Gastrocnemius medialis (tissue), 4 donors: ENCODE measurements at regions not wholly inside any gene's neighbourhood (a gene's known extent, or its start where the extent isn't known, plus 50 kb on each side); places are given as distances from the start of the nearest gene placed in this dataset.
"Not testable (repeated sequence)": the region's sequence is repeated elsewhere in the genome, so short reads cannot be mapped to it uniquely, and the experiment has no call there.

Experiments
- ATAC-seq, 2 donors: fragments of 150-250 bp; one replicate each; pipeline ENCODE4 v1.9.1; 2016
- DNase-seq, 2 donors: peaks; one replicate each; pipeline ENCODE4 v3.0.0-alpha.2; 2019
- H3K27ac ChIP-seq, 4 donors: fragments of 200-600 bp; sonication (generic); 1 replicate in 1 of 4; 2 replicates in 3 of 4; pipeline ENCODE4 v1.5.1; 2016 to 2018; ENCODE audit warnings: mild to moderate bottlenecking in 2 of 4, moderate library complexity in 1 of 4
- H3K27me3 ChIP-seq, 3 donors: fragments of 200-600 bp; sonication (generic) in 2 of 3; 1 replicate in 1 of 3; 2 replicates in 2 of 3; pipeline versions ENCODE4 v1.5.1 to v1.6.0; 2016 to 2019; ENCODE audit warnings: mild to moderate bottlenecking in 1 of 3, moderate library complexity in 1 of 3
- H3K36me3 ChIP-seq, 2 donors: fragments of 200-600 bp; sonication (generic) in 1 of 2; one replicate each; pipeline ENCODE4 v1.5.1; 2017 to 2018
- H3K4me1 ChIP-seq, 2 donors: fragments of 200-600 bp; sonication (generic) in 1 of 2; one replicate each; pipeline ENCODE4 v1.5.1; 2016 to 2017; ENCODE audit warnings: mild to moderate bottlenecking in 2 of 2
- H3K4me3 ChIP-seq, 4 donors: fragments of 200-600 bp; sonication (generic) in 3 of 4; 1 replicate in 1 of 4; 2 replicates in 3 of 4; pipeline ENCODE4 v1.5.1; 2016 to 2019; ENCODE audit warnings: mild to moderate bottlenecking in 2 of 4
- H3K9me3 ChIP-seq, 3 donors: fragments of 200-600 bp; sonication (generic) in 2 of 3; 1 replicate in 1 of 3; 2 replicates in 2 of 3; pipeline ENCODE4 v1.5.1; 2016 to 2019
- CTCF ChIP-seq, 5 experiments: fragments of 450-650 bp in 3 of 5; fragments of 200-600 bp in 2 of 5; sonication (generic) in 2 of 5; IDR thresholded peaks in 4 of 5; conservative IDR thresholded peaks in 1 of 5; 1 replicate in 4 of 5; 2 replicates in 1 of 5; pipeline ENCODE4 v1.5.1; 2016 to 2019; ENCODE audit warnings: antibody characterized with exemption in 5 of 5, mild to moderate bottlenecking in 3 of 5, moderate library complexity in 3 of 5
- POLR2A ChIP-seq, 2 donors: fragments of 450-650 bp; IDR thresholded peaks; one replicate each; pipeline ENCODE4 v1.6.1; 2017; ENCODE audit warnings: antibody characterized with exemption in 2 of 2, mild to moderate bottlenecking in 2 of 2, moderate library complexity in 2 of 2
- in situ Hi-C, 4 donors: fragments of 200-750 bp; cut with MboI; loops; one replicate each; pipeline versions ENCODE4 v1.15.0 to v1.8.0; 2017; ENCODE audit warnings: low sequenced_read_pairs in 4 of 4
- intact Hi-C: fragments of 100-400 bp; cut with DNase I; formaldehyde crosslinking; loops from one replicate; pipeline ENCODE4 v1.15.1; 2023; ENCODE audit warnings: low total_unique reads

DNA sequence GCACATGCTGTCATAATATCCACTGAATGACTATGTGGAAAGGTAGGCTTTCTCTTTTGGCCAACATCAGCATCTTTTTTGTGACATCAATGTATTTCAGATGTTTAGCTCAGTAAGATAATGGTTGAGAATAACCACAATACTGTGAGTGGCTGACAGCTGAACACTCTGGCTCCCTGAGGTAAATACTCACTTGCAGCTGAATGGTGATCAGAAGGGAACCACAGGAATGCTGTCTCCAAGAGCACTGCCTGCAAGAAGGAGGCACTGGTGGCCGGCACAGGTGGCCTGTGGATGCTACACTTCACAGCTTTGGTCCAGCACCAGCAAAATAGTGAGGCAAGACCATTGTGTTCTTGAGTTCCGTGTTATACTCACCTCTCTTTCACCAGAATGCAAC, 118.7 kb upstream of the PPM1J start:
- TF ChIP-seq POLR2A (IDR thresholded peaks at IDR 0.05) (no peak), CTCF (IDR thresholded peaks at IDR 0.05 in 4 of 5, conservative IDR thresholded peaks at IDR 0.05 in 1 of 5) (no peak)
- H3K9me3 ChIP-seq = no peaks in the 10 kb centered on the region
- H3K4me3 ChIP-seq = no peak overlapping the region
- intact Hi-C loops (no loop called here), in situ Hi-C loops (no loop called here)
- H3K4me1 ChIP-seq = no peaks in the 10 kb centered on the region
- H3K36me3 ChIP-seq = no peaks in the 10 kb centered on the region
- DNase-seq (no peak), ATAC-seq (no peak)
- H3K27ac ChIP-seq = no peak overlapping the region
- H3K27me3 ChIP-seq = no peaks in the 10 kb centered on the region

- H3K27ac ChIP-seq, DNase-seq, H3K9me3 ChIP-seq, H3K4me1 ChIP-seq, H3K36me3 ChIP-seq, H3K4me3 ChIP-seq, in situ Hi-C loops, intact Hi-C loops, H3K27me3 ChIP-seq, ATAC-seq: not testable (repeated sequence)
These were observed 117.1 kb upstream of the PPM1J start for GRCh38 chr1:112832259-112832658.

DNA sequence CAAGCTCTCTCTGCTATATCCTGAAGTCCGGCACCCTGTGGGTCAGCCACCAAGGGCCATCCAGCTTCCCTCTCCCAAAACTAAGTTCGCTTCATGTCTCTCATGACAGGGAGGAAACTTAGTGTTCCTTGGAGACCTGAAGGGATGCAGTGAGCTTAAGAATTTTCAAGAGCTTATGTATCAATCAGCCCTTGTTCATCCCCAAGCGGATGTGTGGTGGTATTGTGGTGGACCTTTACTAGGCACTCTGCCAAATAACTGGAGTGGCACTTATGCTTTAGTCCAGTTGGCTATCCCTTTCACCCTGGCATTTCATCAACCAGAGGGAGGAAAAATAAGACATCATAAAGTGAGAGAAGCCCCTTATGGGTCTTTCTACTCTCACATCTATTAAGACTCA, 114.6 kb upstream of the PPM1J start:
- H3K36me3 ChIP-seq, in situ Hi-C loops, DNase-seq, H3K4me3 ChIP-seq, intact Hi-C loops, H3K4me1 ChIP-seq, H3K9me3 ChIP-seq, ATAC-seq, H3K27ac ChIP-seq, H3K27me3 ChIP-seq: not testable (repeated sequence)

DNA sequence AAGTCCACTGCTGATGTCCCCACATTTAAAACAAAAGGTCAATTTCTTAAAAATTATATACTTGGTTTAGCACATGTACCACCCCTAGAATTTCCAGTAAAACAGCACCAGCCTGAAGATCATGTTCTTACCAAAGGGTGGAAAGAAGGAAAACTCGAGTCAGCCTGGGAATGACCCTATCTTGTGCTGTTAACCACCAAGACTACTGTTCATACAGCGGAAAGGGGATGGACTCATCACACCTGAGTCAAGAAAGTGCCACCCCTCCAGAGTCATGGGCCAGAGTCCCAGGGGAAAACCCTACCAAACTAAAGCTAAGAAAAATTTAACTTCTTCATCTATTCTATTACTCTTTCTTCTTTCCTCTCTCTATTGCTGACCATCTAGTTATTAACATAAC, 113.6 kb upstream of the PPM1J start:
- DNase-seq (no peak), ATAC-seq (no peak)
- no peaks in the 10 kb centered on the region for H3K9me3 ChIP-seq
- in situ Hi-C loops = no loop called here
- TF ChIP-seq CTCF (IDR thresholded peaks at IDR 0.05 in 4 of 5, conservative IDR thresholded peaks at IDR 0.05 in 1 of 5) (no peak), POLR2A (IDR thresholded peaks at IDR 0.05) (no peak)
- no peak overlapping the region for H3K4me3 ChIP-seq
- no peaks in the 10 kb centered on the region for H3K4me1 ChIP-seq
- H3K27me3 ChIP-seq = no peaks in the 10 kb centered on the region
- no peaks in the 10 kb centered on the region for H3K36me3 ChIP-seq
- no peak overlapping the region for H3K27ac ChIP-seq
- intact Hi-C loops = no loop called here

- H3K4me3 ChIP-seq, H3K27me3 ChIP-seq, H3K27ac ChIP-seq, H3K9me3 ChIP-seq, DNase-seq, H3K4me1 ChIP-seq, intact Hi-C loops, H3K36me3 ChIP-seq, ATAC-seq, in situ Hi-C loops: not testable (repeated sequence)
These were observed 112.3 kb upstream of the PPM1J start for GRCh38 chr1:112827391-112827790.

GRCh38 chr1:112826217-112826944, 111.2 kb upstream of the PPM1J start:
- Histone ChIP-seq H3K4me1 (no peaks in the 10 kb centered on the region), H3K4me3 (no peak overlapping the region), H3K36me3 (no peaks in the 10 kb centered on the region), H3K27me3 (no peaks in the 10 kb centered on the region), H3K9me3 (no peaks in the 10 kb centered on the region), H3K27ac (no peak overlapping the region)
- in situ Hi-C loops = no loop called here
- no peak for DNase-seq
- intact Hi-C loops = no loop called here
- TF ChIP-seq POLR2A (IDR thresholded peaks at IDR 0.05) (no peak), CTCF (IDR thresholded peaks at IDR 0.05 in 4 of 5, conservative IDR thresholded peaks at IDR 0.05 in 1 of 5) (no peak)
- no peak for ATAC-seq

- in situ Hi-C loops, H3K27ac ChIP-seq, H3K4me3 ChIP-seq, H3K4me1 ChIP-seq, DNase-seq, ATAC-seq, H3K27me3 ChIP-seq, H3K9me3 ChIP-seq, intact Hi-C loops, H3K36me3 ChIP-seq: not testable (repeated sequence)
These were observed 110.6 kb upstream of the PPM1J start for GRCh38 chr1:112825563-112826216.

DNA sequence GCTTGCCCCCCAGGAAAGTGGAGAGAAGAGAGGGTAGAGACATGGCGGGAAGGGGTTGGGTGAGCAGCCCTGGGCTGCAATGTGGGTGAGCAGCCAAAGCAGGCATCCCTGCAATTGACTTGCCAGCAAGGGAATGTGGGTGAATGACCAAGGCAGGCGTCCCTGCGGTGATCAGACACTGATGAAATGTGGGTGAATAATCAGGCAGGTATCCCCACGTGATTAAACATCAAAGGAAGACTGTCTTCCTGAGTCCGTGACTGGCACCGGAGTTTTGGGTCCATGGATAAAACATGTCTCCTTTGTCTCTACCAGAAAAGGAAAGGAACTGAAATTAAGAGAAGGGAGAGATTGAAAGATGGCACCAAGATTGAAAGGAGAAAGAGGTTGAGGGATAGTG, 109.9 kb upstream of the PPM1J start:
- ATAC-seq, H3K27ac ChIP-seq, H3K27me3 ChIP-seq, DNase-seq, H3K36me3 ChIP-seq, H3K9me3 ChIP-seq, intact Hi-C loops, H3K4me3 ChIP-seq, in situ Hi-C loops, H3K4me1 ChIP-seq: not testable (repeated sequence)
